ENCODE measurements at regions not wholly inside any gene's neighbourhood (a gene's known extent, or its start where the extent isn't known, plus 50 kb on each side); places are given as distances from the start of the nearest gene placed in this dataset.

DNA sequence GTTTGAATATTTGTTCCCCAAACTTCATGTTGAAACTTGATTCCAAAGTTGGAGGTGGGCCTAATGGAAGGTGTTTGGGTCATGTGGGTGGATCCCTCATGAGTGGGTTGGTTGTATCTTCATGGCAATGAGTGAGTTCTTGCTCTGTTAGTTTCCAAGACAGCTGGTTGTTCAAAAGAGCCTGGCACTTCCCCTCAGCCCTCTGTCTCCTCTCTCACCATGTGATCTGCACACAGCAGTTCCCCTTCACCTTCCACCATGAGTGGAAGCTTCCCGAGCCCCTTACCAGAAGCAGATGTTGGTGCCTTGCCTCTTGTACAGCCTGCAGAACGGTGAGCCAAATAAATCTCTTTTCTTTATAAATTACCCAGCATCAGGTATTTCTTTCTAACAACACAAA lies 327.1 kb upstream of the SLCO3A1 start:
- H3K27ac ChIP-seq (ENCODE audit: low read depth, low read length) = no peak overlapping the region
- peaks cover 5 to 18% (median 10%) of the 10 kb centered on the region in 3 donors for H3K4me1 ChIP-seq (ENCODE audit: control insufficient read depth in 3 of 3, insufficient read depth in 3 of 3, low read length in 3 of 3)
- H3K9ac ChIP-seq (ENCODE audit: low read depth in 1 of 3, low read length in 3 of 3) = no peak overlapping the region
- H3K9me3 ChIP-seq (ENCODE audit: control insufficient read depth in 3 of 3, low read length in 3 of 3) = no peaks in the 10 kb centered on the region
- no peaks in the 10 kb centered on the region for H3K27me3 ChIP-seq (ENCODE audit: control insufficient read depth in 3 of 3, insufficient read depth in 3 of 3, low read length in 3 of 3)
- no peaks in the 10 kb centered on the region for H3K36me3 ChIP-seq (ENCODE audit: control insufficient read depth in 3 of 3, insufficient read depth in 3 of 3, low read length in 3 of 3)
- H3K4me3 ChIP-seq (ENCODE audit: low read length in 3 of 3) = no peak overlapping the region

DNA sequence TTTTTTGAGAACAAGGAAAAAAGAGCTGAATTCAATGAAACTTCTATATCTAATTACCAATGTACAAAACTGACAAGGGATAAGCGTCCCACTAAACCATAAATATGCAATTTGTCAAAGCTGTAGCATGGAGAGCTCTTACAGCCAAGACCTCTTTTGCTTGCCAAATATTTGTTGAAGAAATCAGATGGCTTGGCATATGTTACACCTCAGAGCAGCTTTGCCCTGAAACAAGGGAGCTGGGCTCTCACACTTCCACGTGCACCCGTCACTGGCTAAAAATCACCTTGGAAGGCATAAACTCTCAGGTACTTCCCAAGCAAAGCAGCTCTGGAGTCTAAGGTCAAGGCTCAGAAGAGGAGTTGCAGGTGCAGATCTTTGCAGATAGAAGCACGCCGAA lies 324.7 kb upstream of the SLCO3A1 start:
- Histone ChIP-seq H3K4me1 (ENCODE audit: control insufficient read depth in 3 of 3, insufficient read depth in 3 of 3, low read length in 3 of 3) (peaks cover 9 to 20% (median 13%) of the 10 kb centered on the region in 3 donors), H3K27me3 (ENCODE audit: control insufficient read depth in 3 of 3, insufficient read depth in 3 of 3, low read length in 3 of 3) (no peaks in the 10 kb centered on the region), H3K9ac (ENCODE audit: low read depth in 1 of 3, low read length in 3 of 3) (no peak overlapping the region), H3K27ac (ENCODE audit: low read depth, low read length) (no peak overlapping the region), H3K36me3 (ENCODE audit: control insufficient read depth in 3 of 3, insufficient read depth in 3 of 3, low read length in 3 of 3) (no peaks in the 10 kb centered on the region), H3K9me3 (ENCODE audit: control insufficient read depth in 3 of 3, low read length in 3 of 3) (no peaks in the 10 kb centered on the region), H3K4me3 (ENCODE audit: low read length in 3 of 3) (no peak overlapping the region)

DNA sequence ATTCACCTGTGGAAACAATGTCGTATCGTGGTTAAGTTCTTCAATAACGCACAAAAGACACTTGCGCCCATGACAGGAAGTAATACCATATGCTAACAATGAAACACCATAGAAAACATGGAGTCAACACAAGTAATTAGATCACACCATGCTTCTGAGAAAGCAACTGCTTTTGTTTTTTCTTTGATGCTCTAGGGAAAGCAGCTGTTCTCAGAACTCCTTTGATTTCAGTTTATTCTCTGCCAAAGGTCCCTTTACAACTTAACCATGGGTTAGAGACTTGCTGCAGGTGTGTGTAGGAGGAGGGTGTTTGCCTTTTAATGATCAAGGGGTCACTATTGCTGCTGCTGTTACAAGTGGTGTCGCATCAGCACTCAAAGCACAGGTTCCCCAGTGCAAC lies 324.0 kb upstream of the SLCO3A1 start:
- no peak overlapping the region for H3K4me3 ChIP-seq (ENCODE audit: low read length in 3 of 3)
- H3K9me3 ChIP-seq (ENCODE audit: control insufficient read depth in 3 of 3, low read length in 3 of 3) = no peaks in the 10 kb centered on the region
- H3K27me3 ChIP-seq (ENCODE audit: control insufficient read depth in 3 of 3, insufficient read depth in 3 of 3, low read length in 3 of 3) = no peaks in the 10 kb centered on the region
- H3K36me3 ChIP-seq (ENCODE audit: control insufficient read depth in 3 of 3, insufficient read depth in 3 of 3, low read length in 3 of 3) = no peaks in the 10 kb centered on the region
- peaks cover 9 to 20% (median 13%) of the 10 kb centered on the region in 3 donors for H3K4me1 ChIP-seq (ENCODE audit: control insufficient read depth in 3 of 3, insufficient read depth in 3 of 3, low read length in 3 of 3)
- H3K27ac ChIP-seq (ENCODE audit: low read depth, low read length) = no peak overlapping the region
- H3K9ac ChIP-seq (ENCODE audit: low read depth in 1 of 3, low read length in 3 of 3) = no peak overlapping the region

DNA sequence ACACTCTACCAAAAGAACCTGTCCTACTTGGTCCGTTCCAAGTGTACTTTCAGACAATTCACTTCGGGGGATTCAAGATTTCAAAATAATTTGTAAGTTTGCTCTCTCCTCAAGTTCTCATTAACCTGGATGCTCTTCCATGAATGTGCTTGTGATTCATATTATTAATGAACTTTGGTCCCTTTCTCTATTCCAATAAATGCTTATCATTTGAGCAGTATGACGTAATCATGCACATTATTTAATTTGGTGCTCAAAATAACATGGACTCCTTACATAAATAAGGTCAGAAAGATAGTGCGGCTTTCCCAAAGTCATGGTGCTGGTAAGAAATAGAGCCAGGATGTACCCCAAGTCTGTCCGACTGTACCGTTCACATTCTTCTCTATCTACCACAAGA lies 323.2 kb upstream of the SLCO3A1 start:
- H3K4me1 ChIP-seq (ENCODE audit: control insufficient read depth in 3 of 3, insufficient read depth in 3 of 3, low read length in 3 of 3) = peaks cover 9 to 20% (median 13%) of the 10 kb centered on the region in 3 donors
- H3K9me3 ChIP-seq (ENCODE audit: control insufficient read depth in 3 of 3, low read length in 3 of 3) = no peaks in the 10 kb centered on the region
- no peak overlapping the region for H3K4me3 ChIP-seq (ENCODE audit: low read length in 3 of 3)
- no peak overlapping the region for H3K27ac ChIP-seq (ENCODE audit: low read depth, low read length)
- H3K27me3 ChIP-seq (ENCODE audit: control insufficient read depth in 3 of 3, insufficient read depth in 3 of 3, low read length in 3 of 3) = no peaks in the 10 kb centered on the region
- H3K36me3 ChIP-seq (ENCODE audit: control insufficient read depth in 3 of 3, insufficient read depth in 3 of 3, low read length in 3 of 3) = no peaks in the 10 kb centered on the region
- no peak overlapping the region for H3K9ac ChIP-seq (ENCODE audit: low read depth in 1 of 3, low read length in 3 of 3)

DNA sequence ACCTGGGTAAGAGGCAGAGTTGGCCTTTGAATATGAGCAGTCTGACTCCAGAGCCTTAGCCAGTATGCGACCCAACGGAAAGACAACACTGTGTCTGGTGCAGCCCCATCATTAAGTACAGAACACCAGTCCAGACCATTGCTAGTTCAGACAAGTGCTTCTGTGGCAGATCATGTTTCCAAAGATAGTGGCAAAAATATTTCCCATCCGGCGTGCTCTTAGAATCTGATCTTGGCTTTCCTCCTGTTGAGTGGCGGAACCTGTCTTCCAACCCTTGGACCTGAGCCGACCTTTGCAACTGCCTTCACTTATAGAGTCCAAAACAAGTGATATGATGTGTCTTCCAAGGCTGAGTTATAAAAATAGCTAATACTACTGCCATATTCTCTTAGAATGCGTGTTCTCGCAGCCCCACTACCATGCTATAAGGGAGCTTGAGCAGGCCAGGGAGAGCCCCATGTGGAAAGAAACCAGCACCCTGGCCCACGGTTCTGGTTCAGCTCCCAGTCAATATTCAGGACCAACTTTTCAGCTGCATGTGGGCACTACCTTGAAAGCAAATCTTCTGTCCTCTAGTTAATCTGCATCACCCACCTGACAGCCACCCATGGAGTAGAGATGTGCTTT lies 322.4 kb upstream of the SLCO3A1 start:
- H3K36me3 ChIP-seq (ENCODE audit: control insufficient read depth in 3 of 3, insufficient read depth in 3 of 3, low read length in 3 of 3) = no peaks in the 10 kb centered on the region
- peaks cover 10 to 25% (median 16%) of the 10 kb centered on the region in 3 donors for H3K4me1 ChIP-seq (ENCODE audit: control insufficient read depth in 3 of 3, insufficient read depth in 3 of 3, low read length in 3 of 3)
- peak overlapping the region in 1 of 3 donors; percentile 15 for H3K4me3 ChIP-seq (ENCODE audit: low read length in 3 of 3)
- no peak overlapping the region for H3K9ac ChIP-seq (ENCODE audit: low read depth in 1 of 3, low read length in 3 of 3)
- H3K27ac ChIP-seq (ENCODE audit: low read depth, low read length) = no peak overlapping the region
- H3K27me3 ChIP-seq (ENCODE audit: control insufficient read depth in 3 of 3, insufficient read depth in 3 of 3, low read length in 3 of 3) = no peaks in the 10 kb centered on the region
- no peaks in the 10 kb centered on the region for H3K9me3 ChIP-seq (ENCODE audit: control insufficient read depth in 3 of 3, low read length in 3 of 3)

DNA sequence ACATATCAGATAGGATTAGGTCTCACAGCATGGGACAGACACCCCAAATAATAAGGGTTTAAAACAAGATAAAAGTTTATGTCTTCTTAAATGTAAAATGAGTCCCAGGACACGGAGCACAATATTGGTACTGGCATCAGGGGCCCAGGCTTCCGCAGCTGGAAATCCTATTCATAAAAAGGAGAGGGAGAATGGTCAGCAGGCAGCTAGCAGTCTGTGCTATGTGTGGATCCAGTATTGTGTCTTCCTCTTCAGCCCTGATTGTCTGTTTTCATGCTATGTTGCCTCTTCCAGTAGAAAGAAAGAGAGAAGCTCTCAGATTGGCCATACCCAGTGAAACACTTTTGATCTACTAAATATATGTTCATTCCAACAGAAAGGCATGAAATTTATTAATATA lies 319.3 kb upstream of the SLCO3A1 start:
- H3K27me3 ChIP-seq (ENCODE audit: control insufficient read depth in 3 of 3, insufficient read depth in 3 of 3, low read length in 3 of 3) = no peaks in the 10 kb centered on the region
- no peak overlapping the region for H3K4me3 ChIP-seq (ENCODE audit: low read length in 3 of 3)
- no peak overlapping the region for H3K27ac ChIP-seq (ENCODE audit: low read depth, low read length)
- H3K9me3 ChIP-seq (ENCODE audit: control insufficient read depth in 3 of 3, low read length in 3 of 3) = no peaks in the 10 kb centered on the region
- no peaks in the 10 kb centered on the region for H3K36me3 ChIP-seq (ENCODE audit: control insufficient read depth in 3 of 3, insufficient read depth in 3 of 3, low read length in 3 of 3)
- no peak overlapping the region for H3K9ac ChIP-seq (ENCODE audit: low read depth in 1 of 3, low read length in 3 of 3)
- peaks cover 17 to 37% (median 26%) of the 10 kb centered on the region in 3 donors for H3K4me1 ChIP-seq (ENCODE audit: control insufficient read depth in 3 of 3, insufficient read depth in 3 of 3, low read length in 3 of 3)

DNA sequence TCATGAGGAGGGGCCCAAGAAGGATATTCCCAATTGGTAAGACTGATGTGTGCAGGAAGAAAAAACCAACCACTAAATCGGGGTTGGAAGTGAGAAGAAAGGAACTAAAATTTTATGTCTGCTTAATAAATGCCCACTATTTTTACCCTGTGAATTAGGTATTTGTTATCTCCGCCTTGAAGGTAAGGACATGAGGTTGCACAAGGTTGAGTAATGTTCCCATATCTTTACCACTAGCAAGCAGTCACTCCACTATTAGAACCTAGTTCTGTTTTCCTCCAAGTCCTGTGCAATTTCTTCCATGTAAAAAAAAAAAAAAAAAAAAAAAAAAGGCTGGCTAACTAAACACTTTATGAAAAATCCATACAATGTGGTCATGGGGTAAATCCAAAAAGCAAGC lies 318.5 kb upstream of the SLCO3A1 start:
- H3K9ac ChIP-seq (ENCODE audit: low read depth in 1 of 3, low read length in 3 of 3) = no peak overlapping the region
- H3K27me3 ChIP-seq (ENCODE audit: control insufficient read depth in 3 of 3, insufficient read depth in 3 of 3, low read length in 3 of 3) = no peaks in the 10 kb centered on the region
- H3K4me3 ChIP-seq (ENCODE audit: low read length in 3 of 3) = no peak overlapping the region
- H3K36me3 ChIP-seq (ENCODE audit: control insufficient read depth in 3 of 3, insufficient read depth in 3 of 3, low read length in 3 of 3) = no peaks in the 10 kb centered on the region
- no peaks in the 10 kb centered on the region for H3K9me3 ChIP-seq (ENCODE audit: control insufficient read depth in 3 of 3, low read length in 3 of 3)
- H3K27ac ChIP-seq (ENCODE audit: low read depth, low read length) = no peak overlapping the region
- peaks cover 17 to 38% (median 27%) of the 10 kb centered on the region in 3 donors for H3K4me1 ChIP-seq (ENCODE audit: control insufficient read depth in 3 of 3, insufficient read depth in 3 of 3, low read length in 3 of 3)

DNA sequence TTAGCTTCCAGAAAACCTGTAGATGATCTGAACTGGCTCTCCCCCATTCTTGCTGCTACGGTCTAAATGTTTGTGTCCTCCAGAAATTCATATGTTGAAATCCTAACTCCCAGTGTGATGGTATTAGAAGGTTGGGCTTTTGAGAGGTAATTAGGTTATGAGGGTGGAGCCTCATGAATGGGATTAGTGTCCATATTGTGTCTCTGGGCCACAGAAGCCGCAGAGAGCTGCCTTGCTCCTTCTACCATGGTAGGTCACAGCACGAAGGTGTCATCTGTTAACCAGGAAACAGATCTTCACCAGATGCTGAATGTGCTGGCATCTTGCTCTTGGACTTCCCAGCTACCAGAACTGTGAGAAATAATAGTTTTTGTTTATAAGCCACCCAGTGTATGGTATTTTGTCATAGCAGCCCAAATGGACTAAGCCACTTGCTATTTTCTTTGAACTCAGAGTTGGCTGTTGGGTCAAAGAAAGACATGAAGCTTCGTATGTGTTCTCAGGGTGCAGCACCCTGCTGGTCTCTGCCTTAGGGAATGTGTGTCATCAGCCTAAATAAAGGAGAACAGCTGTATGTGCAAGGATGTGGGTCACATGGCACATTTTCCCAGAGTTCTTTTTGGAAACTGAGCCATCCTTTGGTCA lies 317.5 kb upstream of the SLCO3A1 start:
- no peaks in the 10 kb centered on the region for H3K36me3 ChIP-seq (ENCODE audit: control insufficient read depth in 3 of 3, insufficient read depth in 3 of 3, low read length in 3 of 3)
- H3K9ac ChIP-seq (ENCODE audit: low read depth in 1 of 3, low read length in 3 of 3) = no peak overlapping the region
- H3K27me3 ChIP-seq (ENCODE audit: control insufficient read depth in 3 of 3, insufficient read depth in 3 of 3, low read length in 3 of 3) = no peaks in the 10 kb centered on the region
- H3K27ac ChIP-seq (ENCODE audit: low read depth, low read length) = peak overlapping the region; percentile 64
- H3K4me3 ChIP-seq (ENCODE audit: low read length in 3 of 3) = peak overlapping the region in 2 of 3 donors; percentile 1 to 36
- H3K4me1 ChIP-seq (ENCODE audit: control insufficient read depth in 3 of 3, insufficient read depth in 3 of 3, low read length in 3 of 3) = peaks cover 17 to 36% (median 24%) of the 10 kb centered on the region in 3 donors
- no peaks in the 10 kb centered on the region for H3K9me3 ChIP-seq (ENCODE audit: control insufficient read depth in 3 of 3, low read length in 3 of 3)

DNA sequence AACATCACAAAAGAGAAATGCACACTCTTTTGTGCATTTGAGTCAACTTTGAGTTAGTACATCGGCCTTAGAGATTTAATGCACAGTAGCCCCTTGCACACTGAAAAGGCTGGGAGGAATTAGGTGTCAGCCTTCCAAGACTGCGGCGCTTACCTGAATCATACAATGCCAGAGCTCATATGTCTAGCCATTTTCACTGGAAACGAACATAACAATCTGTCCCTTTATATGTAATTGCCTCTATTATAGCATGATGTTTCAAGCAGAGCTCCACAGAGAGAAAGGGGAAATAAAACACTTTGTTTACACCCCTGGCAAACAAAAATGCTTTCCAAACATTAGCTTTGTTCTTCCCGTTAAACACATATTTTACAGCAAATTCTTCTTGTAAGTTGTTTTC lies 315.7 kb upstream of the SLCO3A1 start:
- Histone ChIP-seq H3K27me3 (ENCODE audit: control insufficient read depth in 3 of 3, insufficient read depth in 3 of 3, low read length in 3 of 3) (no peaks in the 10 kb centered on the region), H3K9ac (ENCODE audit: low read depth in 1 of 3, low read length in 3 of 3) (no peak overlapping the region), H3K36me3 (ENCODE audit: control insufficient read depth in 3 of 3, insufficient read depth in 3 of 3, low read length in 3 of 3) (no peaks in the 10 kb centered on the region), H3K4me1 (ENCODE audit: control insufficient read depth in 3 of 3, insufficient read depth in 3 of 3, low read length in 3 of 3) (peaks cover 10 to 29% (median 17%) of the 10 kb centered on the region in 3 donors), H3K4me3 (ENCODE audit: low read length in 3 of 3) (no peak overlapping the region), H3K9me3 (ENCODE audit: control insufficient read depth in 3 of 3, low read length in 3 of 3) (no peaks in the 10 kb centered on the region), H3K27ac (ENCODE audit: low read depth, low read length) (no peak overlapping the region)

DNA sequence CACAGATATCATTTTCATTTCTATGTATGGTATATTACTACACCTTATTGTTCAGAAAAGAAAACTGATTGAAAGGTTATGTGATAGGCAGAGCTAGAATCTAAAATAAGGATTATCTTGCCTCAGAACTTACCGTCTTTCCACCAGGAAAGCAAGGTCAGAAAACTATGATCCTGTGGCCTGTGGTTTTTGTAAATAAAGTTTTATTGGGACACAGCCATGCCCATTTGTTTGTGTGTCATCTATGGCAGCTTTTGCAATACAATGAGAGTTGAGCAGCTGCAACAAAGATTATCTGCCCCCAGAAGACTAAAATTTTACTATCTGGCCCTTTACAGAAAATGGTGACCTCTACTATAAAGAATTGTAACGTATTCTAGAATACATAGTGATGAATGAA lies 314.7 kb upstream of the SLCO3A1 start:
- H3K9ac ChIP-seq (ENCODE audit: low read depth in 1 of 3, low read length in 3 of 3) = no peak overlapping the region
- no peak overlapping the region for H3K4me3 ChIP-seq (ENCODE audit: low read length in 3 of 3)
- H3K36me3 ChIP-seq (ENCODE audit: control insufficient read depth in 3 of 3, insufficient read depth in 3 of 3, low read length in 3 of 3) = no peaks in the 10 kb centered on the region
- no peaks in the 10 kb centered on the region for H3K9me3 ChIP-seq (ENCODE audit: control insufficient read depth in 3 of 3, low read length in 3 of 3)
- no peak overlapping the region for H3K27ac ChIP-seq (ENCODE audit: low read depth, low read length)
- no peaks in the 10 kb centered on the region for H3K27me3 ChIP-seq (ENCODE audit: control insufficient read depth in 3 of 3, insufficient read depth in 3 of 3, low read length in 3 of 3)
- peaks cover 10 to 29% (median 17%) of the 10 kb centered on the region in 3 donors for H3K4me1 ChIP-seq (ENCODE audit: control insufficient read depth in 3 of 3, insufficient read depth in 3 of 3, low read length in 3 of 3)

All from skeletal muscle tissue (tissue), 3 donors.